IPS-18c (cell line): ENCODE measurements at regions not wholly inside any gene's neighbourhood (a gene's known extent, or its start where the extent isn't known, plus 50 kb on each side); places are given as distances from the start of the nearest gene placed in this dataset.

Experiments used
- H3K4me3 ChIP-seq: 2 replicates; pipeline ENCODE4 v1.7.0; 2013; ENCODE audit warnings: low read depth, mild to moderate bottlenecking, low read length, moderate library complexity; ENCODE audit not compliant: insufficient read depth
- H3K9me3 ChIP-seq: one replicate; pipeline ENCODE4 v1.6.1; 2013; ENCODE audit warnings: mild to moderate bottlenecking, low read length, moderate library complexity; ENCODE audit not compliant: control insufficient read depth, insufficient read depth

GRCh38 chr4:92128676-92129075 is 175.1 kb upstream of the GRID2 start:
- no peak overlapping the region for H3K4me3 ChIP-seq
- no peaks in the 10 kb centered on the region for H3K9me3 ChIP-seq

GRCh38 chr4:92129408-92129994 is 174.3 kb upstream of the GRID2 start:
- no peak overlapping the region for H3K4me3 ChIP-seq
- no peaks in the 10 kb centered on the region for H3K9me3 ChIP-seq

DNA sequence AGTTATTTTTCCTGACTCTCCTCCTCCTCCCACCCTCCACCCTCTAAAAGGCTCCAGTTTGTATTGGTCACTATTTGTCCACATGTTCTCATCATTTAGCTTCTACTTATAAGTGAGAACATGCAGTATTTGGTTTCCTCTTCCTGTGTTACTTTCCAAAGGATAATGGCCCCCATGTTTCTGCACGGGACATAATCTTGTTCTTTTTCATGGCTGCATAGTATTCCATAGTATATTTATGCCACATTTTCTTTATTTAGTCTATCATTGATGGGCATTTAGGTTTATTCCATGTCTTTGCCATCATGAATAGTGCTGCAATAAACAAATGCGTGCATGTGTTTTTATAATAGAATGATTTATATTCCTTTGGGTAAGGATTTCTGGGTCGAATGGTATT is 167.3 kb upstream of the GRID2 start:
- no peak overlapping the region for H3K4me3 ChIP-seq
- H3K9me3 ChIP-seq, result no peaks in the 10 kb centered on the region

DNA sequence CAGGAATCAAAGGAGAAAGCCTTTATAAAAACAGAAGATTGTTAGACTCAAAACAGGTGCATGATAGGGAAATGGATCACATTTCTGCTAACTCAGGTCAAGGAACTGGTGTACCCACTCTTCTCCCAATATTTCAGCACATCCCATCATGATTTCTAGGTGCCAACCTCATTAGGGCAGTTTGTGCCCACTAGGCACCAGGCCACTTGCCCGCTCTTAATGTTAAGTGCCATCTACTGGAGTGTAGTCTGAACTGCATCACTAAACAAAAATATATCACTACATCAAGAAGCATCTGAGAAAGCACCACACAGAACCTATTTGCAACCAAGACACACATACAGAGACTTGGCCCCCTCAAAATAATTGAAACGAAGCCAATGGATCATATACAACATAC is 140.4 kb upstream of the GRID2 start:
- H3K9me3 ChIP-seq, result no peaks in the 10 kb centered on the region
- no peak overlapping the region for H3K4me3 ChIP-seq

- no peaks in the 10 kb centered on the region for H3K9me3 ChIP-seq
- H3K4me3 ChIP-seq, result no peak overlapping the region
These were observed 133.4 kb upstream of the GRID2 start for GRCh38 chr4:92170340-92170739.

GRCh38 chr4:92172203-92172602 is 131.6 kb upstream of the GRID2 start:
- no peak overlapping the region for H3K4me3 ChIP-seq
- H3K9me3 ChIP-seq, result no peaks in the 10 kb centered on the region

- no peaks in the 10 kb centered on the region for H3K9me3 ChIP-seq
- no peak overlapping the region for H3K4me3 ChIP-seq
These were observed 128.5 kb upstream of the GRID2 start for GRCh38 chr4:92175250-92175649.

GRCh38 chr4:92182006-92182735 is 121.6 kb upstream of the GRID2 start:
- no peak overlapping the region for H3K4me3 ChIP-seq
- peaks cover 2% of the 10 kb centered on the region for H3K9me3 ChIP-seq

- peaks cover 2% of the 10 kb centered on the region for H3K9me3 ChIP-seq
- no peak overlapping the region for H3K4me3 ChIP-seq
These were observed 120.9 kb upstream of the GRID2 start for GRCh38 chr4:92182736-92183407.

DNA sequence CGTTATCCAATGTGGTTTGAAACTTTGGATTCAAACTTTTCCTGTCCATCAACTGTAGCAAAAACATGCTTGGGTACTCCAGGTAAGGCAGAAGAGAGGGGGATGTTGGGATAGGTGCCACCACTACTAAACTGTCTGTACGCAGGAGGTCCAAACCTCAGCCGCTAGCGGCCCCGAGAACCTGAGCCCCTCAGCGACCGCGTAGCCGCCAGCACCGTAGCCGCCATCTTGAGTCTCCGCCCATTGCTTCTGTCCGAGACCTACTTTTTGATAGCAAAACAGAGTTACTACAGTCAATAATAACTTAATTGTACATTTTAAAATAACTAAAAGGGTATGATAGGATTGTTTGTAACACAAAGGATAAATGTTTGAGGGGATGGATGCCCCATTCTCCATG is 119.9 kb upstream of the GRID2 start:
- Histone ChIP-seq H3K4me3 (no peak overlapping the region), H3K9me3 (peaks cover 2% of the 10 kb centered on the region)

DNA sequence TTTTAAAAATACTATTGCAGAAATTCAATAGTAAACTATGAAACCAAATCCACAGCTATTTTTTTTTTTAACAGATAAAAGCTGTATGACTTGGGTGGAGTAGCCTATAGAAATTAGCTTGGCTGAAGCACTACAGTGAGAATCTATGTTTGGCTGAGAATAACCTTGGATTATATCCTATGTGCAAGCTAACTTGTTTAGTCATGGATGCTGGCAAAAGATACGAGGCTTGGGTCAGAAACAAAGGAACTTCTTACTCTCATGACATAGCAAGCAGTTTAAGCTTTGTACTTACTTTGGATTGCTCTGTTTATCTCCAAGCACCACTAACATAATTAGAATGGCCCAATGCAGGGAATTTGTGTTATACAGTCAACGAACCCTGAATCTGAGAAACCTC is 119.2 kb upstream of the GRID2 start:
- H3K9me3 ChIP-seq, result peaks cover 2% of the 10 kb centered on the region
- no peak overlapping the region for H3K4me3 ChIP-seq

DNA sequence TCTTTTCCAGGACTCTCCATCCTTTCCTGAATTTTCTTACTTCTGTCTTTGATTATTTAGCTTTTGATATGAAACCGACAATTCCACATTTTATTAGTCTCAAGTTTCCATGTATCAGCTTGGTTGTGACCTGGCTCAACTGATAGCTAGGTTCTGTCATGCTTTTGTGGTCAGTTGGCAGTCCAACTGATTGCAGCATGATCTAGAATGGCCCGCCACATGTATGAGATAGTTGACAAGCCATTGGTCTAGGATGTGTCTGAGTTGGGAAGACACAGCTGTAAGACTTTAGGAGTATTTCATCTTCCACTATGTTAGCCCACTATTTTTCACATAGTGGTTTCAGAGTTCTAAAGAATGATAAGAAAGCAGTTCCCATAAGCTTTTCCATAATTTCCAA is 117.5 kb upstream of the GRID2 start:
- Histone ChIP-seq H3K9me3 (peaks cover 2% of the 10 kb centered on the region), H3K4me3 (no peak overlapping the region)

DNA sequence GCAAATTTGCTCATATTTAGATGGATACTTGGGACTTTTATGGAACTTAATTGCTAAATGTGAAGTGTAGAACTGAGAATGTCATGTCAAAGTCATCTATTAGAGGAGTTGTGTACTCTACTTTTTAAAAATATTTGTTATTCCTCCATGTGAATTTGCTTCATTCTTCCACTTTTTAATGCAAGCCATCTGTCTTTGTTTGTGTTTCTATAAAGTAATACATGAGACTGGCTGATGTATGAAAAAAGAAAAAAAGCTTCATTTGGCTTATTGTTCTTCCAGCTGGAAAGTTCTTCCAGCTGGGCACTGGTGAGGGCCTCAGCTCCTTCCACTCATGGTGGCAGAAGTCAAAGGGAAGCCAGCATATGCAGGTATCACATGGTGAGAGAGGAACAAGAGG is 114.6 kb upstream of the GRID2 start:
- no peak overlapping the region for H3K4me3 ChIP-seq
- H3K9me3 ChIP-seq, result no peaks in the 10 kb centered on the region

GRCh38 chr4:92198711-92199110 is 105.1 kb upstream of the GRID2 start:
- Histone ChIP-seq H3K9me3 (no peaks in the 10 kb centered on the region), H3K4me3 (no peak overlapping the region)

GRCh38 chr4:92199135-92199534 is 104.6 kb upstream of the GRID2 start:
- no peak overlapping the region for H3K4me3 ChIP-seq

GRCh38 chr4:92210906-92211305 is 92.9 kb upstream of the GRID2 start:
- H3K4me3 ChIP-seq, result no peak overlapping the region
- H3K9me3 ChIP-seq, result no peaks in the 10 kb centered on the region

More at GRCh38 chr4:92199135-92199534, 104.6 kb upstream of the GRID2 start:
- no peaks in the 10 kb centered on the region for H3K9me3 ChIP-seq

DNA sequence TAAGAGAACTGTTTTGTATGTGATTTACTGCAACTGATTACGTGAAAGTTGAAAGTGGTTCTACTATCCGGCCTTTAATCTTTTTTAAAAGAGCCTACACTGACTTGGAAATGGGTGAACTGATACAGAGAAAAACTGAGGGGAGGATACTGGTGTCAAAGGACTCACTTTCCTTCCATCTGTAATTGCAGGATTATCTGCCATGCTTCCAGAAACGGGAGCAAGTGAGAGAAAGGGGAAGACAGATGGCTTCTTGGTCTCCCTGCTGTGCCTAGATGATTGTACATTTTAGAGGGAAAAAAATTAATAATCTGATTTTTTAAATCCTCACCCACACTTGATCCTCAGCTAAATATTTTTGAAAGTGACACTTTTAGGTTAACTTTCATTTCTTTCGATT is 88.3 kb upstream of the GRID2 start:
- Histone ChIP-seq H3K9me3 (no peaks in the 10 kb centered on the region), H3K4me3 (no peak overlapping the region)

- Histone ChIP-seq H3K9me3 (no peaks in the 10 kb centered on the region), H3K4me3 (no peak overlapping the region)
These were observed 72.3 kb upstream of the GRID2 start for GRCh38 chr4:92231511-92231910.
